ENCODE measurements at regions not wholly inside any gene's neighbourhood (a gene's known extent, or its start where the extent isn't known, plus 50 kb on each side); places are given as distances from the start of the nearest gene placed in this dataset.

- H3K36me3 Mint-ChIP-seq = no peaks in the 10 kb centered on the region
- no peaks in the 10 kb centered on the region for H3K27me3 Mint-ChIP-seq
Measured at GRCh38 chr13:106187501-106188095, 347.9 kb downstream of the EFNB2 start.

GRCh38 chr13:106187101-106187500, 348.4 kb downstream of the EFNB2 start:
- DNase-seq = no peak
- no peaks in the 10 kb centered on the region for H3K27me3 Mint-ChIP-seq

More at GRCh38 chr13:106187501-106188095, 347.9 kb downstream of the EFNB2 start:
- no peak overlapping the region for H3K27ac Mint-ChIP-seq
- peaks cover 1 to 5% of the 10 kb centered on the region in 2 donors for H3K9me3 Mint-ChIP-seq
- no peak overlapping the region for H3K4me3 Mint-ChIP-seq
- H3K4me1 Mint-ChIP-seq = no peaks in the 10 kb centered on the region
- ATAC-seq (replicated peaks) (no peak), DNase-seq (no peak)

GRCh38 chr13:106186366-106187030, 349.0 kb downstream of the EFNB2 start:
- no peak for ATAC-seq (replicated peaks)
- Mint-ChIP-seq H3K27ac (no peak overlapping the region), H3K36me3 (no peaks in the 10 kb centered on the region), H3K4me3 (no peak overlapping the region), H3K9me3 (peaks cover 1 to 5% of the 10 kb centered on the region in 2 donors), H3K27me3 (no peaks in the 10 kb centered on the region), H3K4me1 (no peaks in the 10 kb centered on the region)
- DNase-seq = no peak

More at GRCh38 chr13:106187101-106187500, 348.4 kb downstream of the EFNB2 start:
- Mint-ChIP-seq H3K27ac (no peak overlapping the region), H3K4me1 (no peaks in the 10 kb centered on the region), H3K9me3 (peaks cover 1 to 5% of the 10 kb centered on the region in 2 donors), H3K36me3 (no peaks in the 10 kb centered on the region), H3K4me3 (no peak overlapping the region)
- ATAC-seq (replicated peaks) = no peak

GRCh38 chr13:106184790-106185189, 350.7 kb downstream of the EFNB2 start:
- no peaks in the 10 kb centered on the region for H3K36me3 Mint-ChIP-seq
- H3K27ac Mint-ChIP-seq = no peak overlapping the region
- peaks cover 1 to 5% of the 10 kb centered on the region in 2 donors for H3K9me3 Mint-ChIP-seq
- H3K27me3 Mint-ChIP-seq = no peaks in the 10 kb centered on the region
- H3K4me3 Mint-ChIP-seq = no peak overlapping the region
- no peaks in the 10 kb centered on the region for H3K4me1 Mint-ChIP-seq
- ATAC-seq (replicated peaks) = no peak
- DNase-seq = no peak

- no peak for ATAC-seq (replicated peaks)
- H3K9me3 Mint-ChIP-seq = peaks cover 1 to 5% of the 10 kb centered on the region in 2 donors
- no peaks in the 10 kb centered on the region for H3K4me1 Mint-ChIP-seq
- H3K4me3 Mint-ChIP-seq = no peak overlapping the region
- H3K27ac Mint-ChIP-seq = no peak overlapping the region
- H3K36me3 Mint-ChIP-seq = no peaks in the 10 kb centered on the region
- H3K27me3 Mint-ChIP-seq = no peaks in the 10 kb centered on the region
- DNase-seq = no peak
Measured at GRCh38 chr13:106183410-106184065, 351.9 kb downstream of the EFNB2 start.

GRCh38 chr13:106182404-106182803, 353.1 kb downstream of the EFNB2 start:
- DNase-seq (no peak), ATAC-seq (replicated peaks) (no peak)
- H3K27ac Mint-ChIP-seq = no peak overlapping the region
- H3K36me3 Mint-ChIP-seq = no peaks in the 10 kb centered on the region
- peaks cover 1 to 4% of the 10 kb centered on the region in 2 donors for H3K9me3 Mint-ChIP-seq
- no peaks in the 10 kb centered on the region for H3K27me3 Mint-ChIP-seq
- no peak overlapping the region for H3K4me3 Mint-ChIP-seq
- no peaks in the 10 kb centered on the region for H3K4me1 Mint-ChIP-seq

DNA sequence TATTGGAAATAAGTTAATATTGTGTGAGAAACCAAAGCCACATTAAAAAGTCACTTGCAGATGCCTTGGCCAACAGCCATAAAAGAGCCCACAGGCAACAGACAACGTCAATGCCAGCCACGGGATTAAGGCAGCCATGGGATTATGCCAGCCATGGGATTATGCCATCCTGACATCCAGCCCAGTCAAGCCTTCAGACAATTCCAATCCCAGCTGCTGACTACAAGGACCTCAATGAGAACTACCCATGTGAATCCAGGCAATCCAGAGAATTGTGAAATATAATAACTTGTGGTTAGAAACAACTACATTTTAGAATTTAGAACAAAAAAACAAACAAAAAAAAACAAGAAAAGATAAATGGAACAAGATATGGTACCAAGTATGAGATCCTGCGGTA, 356.6 kb downstream of the EFNB2 start:
- Mint-ChIP-seq H3K27me3 (no peaks in the 10 kb centered on the region), H3K9me3 (no peaks in the 10 kb centered on the region), H3K4me3 (no peak overlapping the region), H3K36me3 (no peaks in the 10 kb centered on the region), H3K4me1 (no peaks in the 10 kb centered on the region), H3K27ac (no peak overlapping the region)
- DNase-seq (no peak), ATAC-seq (replicated peaks) (no peak)

DNA sequence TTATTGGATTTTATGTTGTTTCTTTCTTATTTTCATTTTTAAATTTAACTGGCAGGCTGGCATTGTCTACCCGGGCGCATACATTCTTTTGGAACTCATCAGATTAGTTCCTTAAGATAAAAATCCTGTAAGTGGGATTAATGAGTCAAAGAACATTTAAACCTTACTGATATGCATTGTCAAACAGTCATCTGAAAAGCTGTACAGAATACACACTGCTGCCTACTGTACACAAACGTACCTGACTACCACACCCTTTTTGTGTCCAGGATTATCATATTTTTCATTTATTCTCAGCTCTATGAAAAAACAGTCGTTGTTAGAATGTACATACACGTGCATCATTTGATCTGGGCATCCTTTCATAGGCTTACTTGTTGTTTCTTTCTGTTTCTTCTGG, 358.3 kb downstream of the EFNB2 start:
- ATAC-seq (replicated peaks) (no peak), DNase-seq (no peak)
- H3K27me3 Mint-ChIP-seq = no peaks in the 10 kb centered on the region
- no peaks in the 10 kb centered on the region for H3K9me3 Mint-ChIP-seq
- no peaks in the 10 kb centered on the region for H3K4me1 Mint-ChIP-seq
- no peak overlapping the region for H3K27ac Mint-ChIP-seq
- H3K36me3 Mint-ChIP-seq = no peaks in the 10 kb centered on the region
- H3K4me3 Mint-ChIP-seq = no peak overlapping the region

- DNase-seq (no peak), ATAC-seq (replicated peaks) (no peak)
- no peaks in the 10 kb centered on the region for H3K4me1 Mint-ChIP-seq
Measured at GRCh38 chr13:106176117-106176516, 359.3 kb downstream of the EFNB2 start.

GRCh38 chr13:106173891-106174610, 361.4 kb downstream of the EFNB2 start:
- DNase-seq (no peak), ATAC-seq (replicated peaks) (no peak)
- no peaks in the 10 kb centered on the region for H3K27me3 Mint-ChIP-seq
- no peaks in the 10 kb centered on the region for H3K9me3 Mint-ChIP-seq
- H3K4me3 Mint-ChIP-seq = no peak overlapping the region
- H3K36me3 Mint-ChIP-seq = no peaks in the 10 kb centered on the region
- no peak overlapping the region for H3K27ac Mint-ChIP-seq
- H3K4me1 Mint-ChIP-seq = no peaks in the 10 kb centered on the region

More at GRCh38 chr13:106176117-106176516, 359.3 kb downstream of the EFNB2 start:
- Mint-ChIP-seq H3K27me3 (no peaks in the 10 kb centered on the region), H3K9me3 (no peaks in the 10 kb centered on the region), H3K36me3 (no peaks in the 10 kb centered on the region), H3K27ac (no peak overlapping the region), H3K4me3 (no peak overlapping the region)

DNA sequence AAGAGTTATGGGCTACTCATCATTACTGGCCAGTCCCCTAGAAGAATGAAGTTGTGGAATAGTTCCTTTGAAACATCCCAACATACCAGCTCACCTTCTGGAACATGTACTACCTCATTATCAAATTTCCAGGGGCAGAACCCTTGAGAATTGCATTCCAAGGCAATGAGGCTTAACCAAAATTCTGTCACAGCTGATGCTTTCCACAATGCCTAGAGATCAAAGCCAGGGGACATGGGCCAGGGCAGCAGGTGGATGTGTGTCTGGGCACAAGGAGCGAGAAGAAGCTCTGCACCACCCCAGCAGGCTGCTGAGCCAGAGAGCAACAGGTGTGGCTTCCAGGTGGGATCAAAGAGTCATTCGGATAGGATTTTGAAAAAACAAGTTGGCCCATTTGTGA, 362.1 kb downstream of the EFNB2 start:
- Mint-ChIP-seq H3K9me3 (no peaks in the 10 kb centered on the region), H3K27me3 (no peaks in the 10 kb centered on the region), H3K36me3 (no peaks in the 10 kb centered on the region), H3K4me3 (no peak overlapping the region), H3K27ac (no peak overlapping the region), H3K4me1 (no peaks in the 10 kb centered on the region)
- ATAC-seq (replicated peaks) = no peak
- DNase-seq = no peak

- DNase-seq (no peak), ATAC-seq (replicated peaks) (no peak)
- H3K27me3 Mint-ChIP-seq = no peaks in the 10 kb centered on the region
- no peaks in the 10 kb centered on the region for H3K4me1 Mint-ChIP-seq
- H3K27ac Mint-ChIP-seq = no peak overlapping the region
- no peak overlapping the region for H3K4me3 Mint-ChIP-seq
- H3K36me3 Mint-ChIP-seq = no peaks in the 10 kb centered on the region
- peaks cover 0 to 3% of the 10 kb centered on the region in 2 donors for H3K9me3 Mint-ChIP-seq
Measured at GRCh38 chr13:106172176-106172905, 363.1 kb downstream of the EFNB2 start.

GRCh38 chr13:106163426-106163825, 372.0 kb downstream of the EFNB2 start:
- Mint-ChIP-seq H3K9me3 (peaks cover 4 to 13% of the 10 kb centered on the region in 2 donors), H3K4me3 (no peak overlapping the region), H3K27me3 (no peaks in the 10 kb centered on the region), H3K27ac (no peak overlapping the region), H3K4me1 (no peaks in the 10 kb centered on the region), H3K36me3 (no peaks in the 10 kb centered on the region)
- ATAC-seq (replicated peaks) (no peak), DNase-seq (no peak)

GRCh38 chr13:106161146-106161545, 374.3 kb downstream of the EFNB2 start:
- ATAC-seq (replicated peaks) (no peak), DNase-seq (no peak)
- H3K4me3 Mint-ChIP-seq = no peak overlapping the region
- H3K27ac Mint-ChIP-seq = no peak overlapping the region
- peaks cover 4 to 7% of the 10 kb centered on the region in 2 donors for H3K9me3 Mint-ChIP-seq
- H3K36me3 Mint-ChIP-seq = no peaks in the 10 kb centered on the region
- no peaks in the 10 kb centered on the region for H3K4me1 Mint-ChIP-seq
- no peaks in the 10 kb centered on the region for H3K27me3 Mint-ChIP-seq
